SH-SY5Y (cell line): ENCODE measurements at regions not wholly inside any gene's neighbourhood (a gene's known extent, or its start where the extent isn't known, plus 50 kb on each side); places are given as distances from the start of the nearest gene placed in this dataset.

Experiments used
- GATA2 ChIP-seq: IDR thresholded peaks from 2 replicates; pipeline ENCODE4 v1.6.1; 2011; ENCODE audit warnings: mild to moderate bottlenecking, low read depth, low read length
- GATA3 ChIP-seq: IDR thresholded peaks from 2 replicates; pipeline ENCODE4 v1.6.1; 2011; ENCODE audit warnings: low read depth, mild to moderate bottlenecking, low read length, moderate library complexity

GRCh38 chr4:79205121-79205520 lies 120.7 kb downstream of the NAA11 start:
- TF ChIP-seq GATA2 (no peak), GATA3 (no peak)
